ENCODE measurements at regions not wholly inside any gene's neighbourhood (a gene's known extent, or its start where the extent isn't known, plus 50 kb on each side); places are given as distances from the start of the nearest gene placed in this dataset.

DNA sequence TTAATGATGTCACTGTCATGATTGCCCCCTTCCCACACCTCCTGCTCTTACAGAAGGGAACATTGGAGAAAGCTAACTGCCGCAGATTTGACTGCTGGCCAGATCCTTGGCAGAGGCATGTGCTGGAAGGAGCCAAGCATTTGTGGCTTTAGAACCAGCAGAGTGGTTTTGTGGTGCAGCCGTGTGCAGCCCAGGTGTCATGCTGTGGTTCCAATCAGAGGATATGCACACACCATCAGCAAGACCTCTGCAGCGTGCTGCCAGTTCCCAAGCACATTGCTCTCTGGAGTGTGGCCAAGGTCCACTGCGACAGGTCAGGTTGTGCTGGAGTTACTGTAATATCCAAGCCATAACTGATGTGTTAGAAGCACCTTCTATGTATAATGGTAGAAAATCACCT lies 61.6 kb downstream of the OTOL1 start:
- TF ChIP-seq GABPB1 (CRISPR knock-in tag; IDR thresholded peaks at IDR 0.05) (no peak), L3MBTL2 (IDR thresholded peaks at IDR 0.05) (no peak), ZNF79 (CRISPR knock-in tag; IDR thresholded peaks at IDR 0.05; ENCODE audit: low read depth) (no peak), NR3C1 (CRISPR knock-in tag; IDR thresholded peaks at IDR 0.05) (no peak), MEIS2 (IDR thresholded peaks at IDR 0.05; ENCODE audit: partially characterized antibody) (no peak), SRSF1 (IDR thresholded peaks at IDR 0.05; ENCODE audit: low read depth, low read length) (no peak), NR2F6 (CRISPR knock-in tag; IDR thresholded peaks at IDR 0.05) (no peak), ZNF253 (CRISPR knock-in tag; conservative IDR thresholded peaks at IDR 0.05) (no peak), LARP7 (IDR thresholded peaks at IDR 0.05) (no peak), FOS (IDR thresholded peaks at IDR 0.05; ENCODE audit: extremely low read depth, insufficient read length) (no peak), ZNF785 (CRISPR knock-in tag; IDR thresholded peaks at IDR 0.05) (no peak)
- TF ChIP-seq, protein P1, sequence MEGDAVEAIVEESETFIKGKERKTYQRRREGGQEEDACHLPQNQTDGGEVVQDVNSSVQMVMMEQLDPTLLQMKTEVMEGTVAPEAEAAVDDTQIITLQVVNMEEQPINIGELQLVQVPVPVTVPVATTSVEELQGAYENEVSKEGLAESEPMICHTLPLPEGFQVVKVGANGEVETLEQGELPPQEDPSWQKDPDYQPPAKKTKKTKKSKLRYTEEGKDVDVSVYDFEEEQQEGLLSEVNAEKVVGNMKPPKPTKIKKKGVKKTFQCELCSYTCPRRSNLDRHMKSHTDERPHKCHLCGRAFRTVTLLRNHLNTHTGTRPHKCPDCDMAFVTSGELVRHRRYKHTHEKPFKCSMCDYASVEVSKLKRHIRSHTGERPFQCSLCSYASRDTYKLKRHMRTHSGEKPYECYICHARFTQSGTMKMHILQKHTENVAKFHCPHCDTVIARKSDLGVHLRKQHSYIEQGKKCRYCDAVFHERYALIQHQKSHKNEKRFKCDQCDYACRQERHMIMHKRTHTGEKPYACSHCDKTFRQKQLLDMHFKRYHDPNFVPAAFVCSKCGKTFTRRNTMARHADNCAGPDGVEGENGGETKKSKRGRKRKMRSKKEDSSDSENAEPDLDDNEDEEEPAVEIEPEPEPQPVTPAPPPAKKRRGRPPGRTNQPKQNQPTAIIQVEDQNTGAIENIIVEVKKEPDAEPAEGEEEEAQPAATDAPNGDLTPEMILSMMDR (IDR thresholded peaks at IDR 0.05 in 2 of 3, conservative IDR thresholded peaks at IDR 0.05 in 1 of 3; ENCODE audit: insufficient read depth in 2 of 3, low read depth in 1 of 3, low read length in 3 of 3): no peak
- TF ChIP-seq, protein P2, sequence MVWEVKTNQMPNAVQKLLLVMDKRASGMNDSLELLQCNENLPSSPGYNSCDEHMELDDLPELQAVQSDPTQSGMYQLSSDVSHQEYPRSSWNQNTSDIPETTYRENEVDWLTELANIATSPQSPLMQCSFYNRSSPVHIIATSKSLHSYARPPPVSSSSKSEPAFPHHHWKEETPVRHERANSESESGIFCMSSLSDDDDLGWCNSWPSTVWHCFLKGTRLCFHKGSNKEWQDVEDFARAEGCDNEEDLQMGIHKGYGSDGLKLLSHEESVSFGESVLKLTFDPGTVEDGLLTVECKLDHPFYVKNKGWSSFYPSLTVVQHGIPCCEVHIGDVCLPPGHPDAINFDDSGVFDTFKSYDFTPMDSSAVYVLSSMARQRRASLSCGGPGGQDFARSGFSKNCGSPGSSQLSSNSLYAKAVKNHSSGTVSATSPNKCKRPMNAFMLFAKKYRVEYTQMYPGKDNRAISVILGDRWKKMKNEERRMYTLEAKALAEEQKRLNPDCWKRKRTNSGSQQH (CRISPR knock-in tag; IDR thresholded peaks at IDR 0.05): no peak
- TF ChIP-seq, protein P3, sequence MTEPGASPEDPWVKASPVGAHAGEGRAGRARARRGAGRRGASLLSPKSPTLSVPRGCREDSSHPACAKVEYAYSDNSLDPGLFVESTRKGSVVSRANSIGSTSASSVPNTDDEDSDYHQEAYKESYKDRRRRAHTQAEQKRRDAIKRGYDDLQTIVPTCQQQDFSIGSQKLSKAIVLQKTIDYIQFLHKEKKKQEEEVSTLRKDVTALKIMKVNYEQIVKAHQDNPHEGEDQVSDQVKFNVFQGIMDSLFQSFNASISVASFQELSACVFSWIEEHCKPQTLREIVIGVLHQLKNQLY (CRISPR knock-in tag; conservative IDR thresholded peaks at IDR 0.05): no peak
